Lung (tissue), 11 donors: ENCODE measurements at regions not wholly inside any gene's neighbourhood (a gene's known extent, or its start where the extent isn't known, plus 50 kb on each side); places are given as distances from the start of the nearest gene placed in this dataset.

ENCODE experiments used
- ATAC-seq: fragments of 200-7000 bp; cut with Tn5 transposase; one replicate; pipeline ENCODE4 v1.9.1; 2020; ENCODE audit warnings: moderate number of reproducible peaks; ENCODE audit not compliant: insufficient read depth, low FRiP score
- DNase-seq, 3 donors: peaks; one replicate each; pipeline ENCODE4 v3.0.0-alpha.2; 2013 to 2017
- H3K27ac ChIP-seq, 2 donors: one replicate each; pipeline ENCODE4 v1.5.1; 2013; ENCODE audit warnings: mild to moderate bottlenecking in 2 of 2, moderate library complexity in 2 of 2, control low read depth in 1 of 2, inconsistent platforms in 1 of 2, low read depth in 1 of 2, low read length in 1 of 2
- H3K27me3 ChIP-seq, 3 donors: one replicate each; pipeline ENCODE4 v1.5.1; 2013; ENCODE audit warnings: low read length in 2 of 3; ENCODE audit not compliant: control insufficient read depth in 3 of 3, insufficient read depth in 3 of 3
- H3K36me3 ChIP-seq, 4 donors: one replicate each; pipeline ENCODE4 v1.5.1; 2013; ENCODE audit warnings: low read length in 4 of 4, mild to moderate bottlenecking in 1 of 4, moderate library complexity in 1 of 4; ENCODE audit not compliant: control insufficient read depth in 4 of 4, insufficient read depth in 4 of 4
- H3K4me1 ChIP-seq, 5 donors: one replicate each; pipeline ENCODE4 v1.5.1; 2013; ENCODE audit warnings: low read length in 5 of 5, mild to moderate bottlenecking in 2 of 5, moderate library complexity in 1 of 5; ENCODE audit not compliant: control insufficient read depth in 5 of 5, insufficient read depth in 5 of 5
- H3K4me3 ChIP-seq: one replicate; pipeline ENCODE4 v1.5.1; 2013; ENCODE audit warnings: mild to moderate bottlenecking, control low read depth, moderate library complexity
- H3K9ac ChIP-seq, 2 donors: one replicate each; pipeline ENCODE4 v1.5.1; 2013; ENCODE audit warnings: low read length in 2 of 2, control low read depth in 1 of 2; ENCODE audit not compliant: insufficient read depth in 1 of 2
- H3K9me3 ChIP-seq, 4 donors: one replicate each; pipeline ENCODE4 v1.5.1; 2013; ENCODE audit warnings: low read length in 3 of 4, mild to moderate bottlenecking in 1 of 4, moderate library complexity in 1 of 4; ENCODE audit not compliant: control insufficient read depth in 4 of 4, insufficient read depth in 3 of 4
- WGBS, 2 donors: extraction: QIAGEN DNeasy Blood & Tissue Kit; methylation state at CpG; one replicate each; pipeline ENCODE4 v1.1.7; 2013; 5-methylcytosine and 5-hydroxymethylcytosine counted together
- TF ChIP-seq, protein P1 (sequence below): IDR thresholded peaks from 2 replicates; pipeline ENCODE4 v1.5.1; 2012; ENCODE audit warnings: mild to moderate bottlenecking; ENCODE audit errors: control extremely low read depth, extremely low read depth
- donor health status: control.
- donor health status: control.
- donor health status: Bipolar disorder and iron deficiency.
- donor health status: healthy.
- donor health status: DM: yes; HTN: yes; CAD: no.

DNA sequence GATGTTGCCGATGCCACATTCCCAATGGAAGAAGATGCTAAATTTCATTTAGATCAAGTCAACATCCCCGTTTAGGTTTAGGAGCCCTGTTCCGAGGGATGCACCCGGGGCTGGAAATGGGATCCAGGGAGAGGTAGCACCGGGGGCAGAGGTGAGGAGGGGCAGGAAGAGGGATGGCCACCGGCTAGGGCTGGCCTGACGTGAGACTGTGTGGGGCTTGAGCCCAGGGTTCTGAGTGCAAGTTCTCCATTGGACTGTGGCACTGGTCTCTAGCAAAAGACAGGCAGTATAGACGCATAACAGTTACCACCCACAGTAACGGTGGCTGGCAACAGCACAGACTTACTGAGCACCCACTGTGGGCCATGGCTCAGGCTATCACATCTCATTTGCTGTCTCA, 209.0 kb upstream of the MVB12B start:
- Histone ChIP-seq H3K4me3 (no peak overlapping the region), H3K36me3 (no peaks in the 10 kb centered on the region), H3K9ac (no peak overlapping the region), H3K9me3 (peaks cover 0 to 2% (median 0%) of the 10 kb centered on the region in 4 donors), H3K27ac (no peak overlapping the region), H3K4me1 (no peaks in the 10 kb centered on the region), H3K27me3 (peaks cover 0 to 8% (median 0%) of the 10 kb centered on the region in 3 donors)
- TF ChIP-seq, protein P1, sequence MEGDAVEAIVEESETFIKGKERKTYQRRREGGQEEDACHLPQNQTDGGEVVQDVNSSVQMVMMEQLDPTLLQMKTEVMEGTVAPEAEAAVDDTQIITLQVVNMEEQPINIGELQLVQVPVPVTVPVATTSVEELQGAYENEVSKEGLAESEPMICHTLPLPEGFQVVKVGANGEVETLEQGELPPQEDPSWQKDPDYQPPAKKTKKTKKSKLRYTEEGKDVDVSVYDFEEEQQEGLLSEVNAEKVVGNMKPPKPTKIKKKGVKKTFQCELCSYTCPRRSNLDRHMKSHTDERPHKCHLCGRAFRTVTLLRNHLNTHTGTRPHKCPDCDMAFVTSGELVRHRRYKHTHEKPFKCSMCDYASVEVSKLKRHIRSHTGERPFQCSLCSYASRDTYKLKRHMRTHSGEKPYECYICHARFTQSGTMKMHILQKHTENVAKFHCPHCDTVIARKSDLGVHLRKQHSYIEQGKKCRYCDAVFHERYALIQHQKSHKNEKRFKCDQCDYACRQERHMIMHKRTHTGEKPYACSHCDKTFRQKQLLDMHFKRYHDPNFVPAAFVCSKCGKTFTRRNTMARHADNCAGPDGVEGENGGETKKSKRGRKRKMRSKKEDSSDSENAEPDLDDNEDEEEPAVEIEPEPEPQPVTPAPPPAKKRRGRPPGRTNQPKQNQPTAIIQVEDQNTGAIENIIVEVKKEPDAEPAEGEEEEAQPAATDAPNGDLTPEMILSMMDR = no peak
- no peak for DNase-seq
- no peak for ATAC-seq
- 92 to 98% methylated on average over 9 of the region's 9 CpGs for WGBS, 2 donors

GRCh38 chr9:126119731-126120130, 206.9 kb upstream of the MVB12B start:
- TF ChIP-seq, protein P1 = no peak
- Histone ChIP-seq H3K4me3 (no peak overlapping the region), H3K27ac (no peak overlapping the region), H3K36me3 (no peaks in the 10 kb centered on the region), H3K9me3 (peaks cover 0 to 2% (median 0%) of the 10 kb centered on the region in 4 donors), H3K9ac (no peak overlapping the region), H3K4me1 (no peaks in the 10 kb centered on the region), H3K27me3 (no peaks in the 10 kb centered on the region)
- WGBS, 2 donors = 86 to 89% methylated on average over 6 of the region's 6 CpGs
- ATAC-seq (no peak), DNase-seq (no peak)

GRCh38 chr9:126122901-126123616, 203.6 kb upstream of the MVB12B start:
- H3K9ac ChIP-seq = no peak overlapping the region
- H3K27me3 ChIP-seq = no peaks in the 10 kb centered on the region
- DNase-seq (no peak), ATAC-seq (no peak)
- WGBS, 2 donors = 69 to 81% methylated on average over 4 of the region's 4 CpGs
- H3K4me1 ChIP-seq = peaks cover 0 to 7% (median 5%) of the 10 kb centered on the region in 5 donors
- TF ChIP-seq, protein P1 = no peak
- H3K4me3 ChIP-seq = no peak overlapping the region
- H3K9me3 ChIP-seq = peaks cover 0 to 4% (median 0%) of the 10 kb centered on the region in 4 donors
- no peaks in the 10 kb centered on the region for H3K36me3 ChIP-seq
- no peak overlapping the region for H3K27ac ChIP-seq
